ENCODE measurements at regions not wholly inside any gene's neighbourhood (a gene's known extent, or its start where the extent isn't known, plus 50 kb on each side); places are given as distances from the start of the nearest gene placed in this dataset.

GRCh38 chr16:62954144-62955032 is 918.1 kb upstream of the CDH8 start:
- no CpG with 5 or more reads among the region's 9 CpGs for WGBS (ENCODE audit: extremely low coverage, insufficient read length, low lambda C conversion rate)
- H3K79me1 ChIP-seq (ENCODE audit: insufficient read depth, low read depth, low read length, poor library complexity, severe bottlenecking), result no peaks in the 10 kb centered on the region
- H3K9me3 Mint-ChIP-seq, result peaks cover 3 to 6% of the 10 kb centered on the region in 2 experiments; a peak in 3 of 5 replicates
- no peak overlapping the region for H3K9ac ChIP-seq (ENCODE audit: extremely low read depth, insufficient read length, low read length)
- H2BK20ac ChIP-seq (ENCODE audit: low read depth, low read length, poor library complexity, severe bottlenecking), result no peak overlapping the region
- H2AFZ ChIP-seq (ENCODE audit: low read length), result no peak overlapping the region
- no peak overlapping the region for H3K23ac ChIP-seq (ENCODE audit: insufficient read length, low read depth, low read length)
- H3K4me1 ChIP-seq (ENCODE audit: insufficient read depth, low read length), result peaks cover 9% of the 10 kb centered on the region
- H3K27ac Mint-ChIP-seq, result peak overlapping the region; percentile 23 to 88 (median 81); a peak in 5 of 7 replicates
- no peaks in the 10 kb centered on the region for H3K27me3 ChIP-seq (ENCODE audit: insufficient read depth, low read length)
- no peak for DNase-seq
- no peak overlapping the region for H2BK5ac ChIP-seq (ENCODE audit: insufficient read length, low read length)
- H2AK5ac ChIP-seq (ENCODE audit: insufficient read length, low read length), result no peak overlapping the region
- no peak overlapping the region for H3K14ac ChIP-seq (ENCODE audit: insufficient read depth, low read length)
- no peak overlapping the region for H3K56ac ChIP-seq (ENCODE audit: insufficient read length, low read depth, low read length)
- H4K8ac ChIP-seq (replicated peaks; ENCODE audit: insufficient read length, low read depth, low read length), result no peak overlapping the region
- H3K27ac ChIP-seq (ENCODE audit: insufficient read length, low read depth, low read length), result no peak overlapping the region
- H2BK12ac ChIP-seq (ENCODE audit: insufficient read length, low read depth, low read length), result no peak overlapping the region
- no peaks in the 10 kb centered on the region for H3K79me2 ChIP-seq (ENCODE audit: insufficient read depth, low read length)
- TF ChIP-seq, protein P1, sequence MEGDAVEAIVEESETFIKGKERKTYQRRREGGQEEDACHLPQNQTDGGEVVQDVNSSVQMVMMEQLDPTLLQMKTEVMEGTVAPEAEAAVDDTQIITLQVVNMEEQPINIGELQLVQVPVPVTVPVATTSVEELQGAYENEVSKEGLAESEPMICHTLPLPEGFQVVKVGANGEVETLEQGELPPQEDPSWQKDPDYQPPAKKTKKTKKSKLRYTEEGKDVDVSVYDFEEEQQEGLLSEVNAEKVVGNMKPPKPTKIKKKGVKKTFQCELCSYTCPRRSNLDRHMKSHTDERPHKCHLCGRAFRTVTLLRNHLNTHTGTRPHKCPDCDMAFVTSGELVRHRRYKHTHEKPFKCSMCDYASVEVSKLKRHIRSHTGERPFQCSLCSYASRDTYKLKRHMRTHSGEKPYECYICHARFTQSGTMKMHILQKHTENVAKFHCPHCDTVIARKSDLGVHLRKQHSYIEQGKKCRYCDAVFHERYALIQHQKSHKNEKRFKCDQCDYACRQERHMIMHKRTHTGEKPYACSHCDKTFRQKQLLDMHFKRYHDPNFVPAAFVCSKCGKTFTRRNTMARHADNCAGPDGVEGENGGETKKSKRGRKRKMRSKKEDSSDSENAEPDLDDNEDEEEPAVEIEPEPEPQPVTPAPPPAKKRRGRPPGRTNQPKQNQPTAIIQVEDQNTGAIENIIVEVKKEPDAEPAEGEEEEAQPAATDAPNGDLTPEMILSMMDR (conservative IDR thresholded peaks at IDR 0.05), result no peak
- peaks cover 0 to 4% (median 4%) of the 10 kb centered on the region in 3 experiments; a peak in 2 of 7 replicates for H3K36me3 Mint-ChIP-seq (ENCODE audit: insufficient read depth in 1 of 3, low read depth in 3 of 3)
- no peak overlapping the region for H3K4me2 ChIP-seq (ENCODE audit: insufficient read depth, insufficient read length, low read length)
- H2BK15ac ChIP-seq (ENCODE audit: low read depth, low read length), result no peak overlapping the region
- peaks cover 36% of the 10 kb centered on the region in 2 experiments for H3K4me1 Mint-ChIP-seq
- no peak overlapping the region for H3K18ac ChIP-seq (ENCODE audit: insufficient read length, low read depth, low read length)
- H3T11ph ChIP-seq (ENCODE audit: low read length), result no peak overlapping the region
- no peaks in the 10 kb centered on the region for H3K9me3 ChIP-seq (ENCODE audit: control insufficient read depth, low read depth, low read length)
- H3K4ac ChIP-seq (ENCODE audit: low read depth, low read length), result no peak overlapping the region
- H4K91ac ChIP-seq (ENCODE audit: insufficient read length, low read depth, low read length), result no peak overlapping the region
- no peaks in the 10 kb centered on the region for H3K27me3 Mint-ChIP-seq (ENCODE audit: low read depth)
- H3K4me3 Mint-ChIP-seq, result no peak overlapping the region
- H2BK120ac ChIP-seq (ENCODE audit: low read depth, low read length, poor library complexity, severe bottlenecking), result no peak overlapping the region
- H4K20me1 ChIP-seq (ENCODE audit: control insufficient read depth, insufficient read depth, insufficient read length), result no peaks in the 10 kb centered on the region
- H4K5ac ChIP-seq (ENCODE audit: insufficient read length, low read depth, low read length), result no peak overlapping the region
- no peaks in the 10 kb centered on the region for H3K23me2 ChIP-seq (ENCODE audit: insufficient read length, low read depth, low read length, poor library complexity, severe bottlenecking)

Data from H9 (cell line).